ENCODE measurements at regions not wholly inside any gene's neighbourhood (a gene's known extent, or its start where the extent isn't known, plus 50 kb on each side); places are given as distances from the start of the nearest gene placed in this dataset.

- DNase-seq (ENCODE audit: low spot score): no peak
Observed at GRCh38 chr15:101551696-101552591, 62.4 kb upstream of the PCSK6 start.

GRCh38 chr15:101550124-101550523, 60.6 kb upstream of the PCSK6 start:
- DNase-seq (ENCODE audit: low spot score): no peak

GRCh38 chr15:101549647-101550046, 60.1 kb upstream of the PCSK6 start:
- no peak for DNase-seq (ENCODE audit: low spot score)

GRCh38 chr15:101547737-101548136, 58.2 kb upstream of the PCSK6 start:
- DNase-seq (ENCODE audit: low spot score): no peak

- no peak for DNase-seq (ENCODE audit: low spot score)
Observed at GRCh38 chr15:101545548-101546505, 56.3 kb upstream of the PCSK6 start.

- DNase-seq (ENCODE audit: low spot score): no peak
Observed at GRCh38 chr15:101544613-101544945, 55.1 kb upstream of the PCSK6 start.

GRCh38 chr15:101543926-101544612, 54.6 kb upstream of the PCSK6 start:
- DNase-seq (ENCODE audit: low spot score): no peak

GRCh38 chr15:101543431-101543830, 53.9 kb upstream of the PCSK6 start:
- DNase-seq (ENCODE audit: low spot score): no peak

- no peak for DNase-seq (ENCODE audit: low spot score)
Observed at GRCh38 chr15:101543026-101543390, 53.5 kb upstream of the PCSK6 start.

- DNase-seq (ENCODE audit: low spot score): no peak
Observed at GRCh38 chr15:101542306-101543025, 53.0 kb upstream of the PCSK6 start.

- DNase-seq (ENCODE audit: low spot score): no peak
Observed at GRCh38 chr15:101541501-101542292, 52.2 kb upstream of the PCSK6 start.

- no peak for DNase-seq (ENCODE audit: low spot score)
Observed at GRCh38 chr15:101540480-101541239, 51.2 kb upstream of the PCSK6 start.

GRCh38 chr15:101539930-101540329, 50.4 kb upstream of the PCSK6 start:
- no peak for DNase-seq (ENCODE audit: low spot score)

- DNase-seq (ENCODE audit: low spot score): no peak
Observed at GRCh38 chr15:101539492-101539891, 50.0 kb upstream of the PCSK6 start.

All from kidney capillary endothelial cell (primary cell).